C4-2B (cell line): ENCODE measurements at regions not wholly inside any gene's neighbourhood (a gene's known extent, or its start where the extent isn't known, plus 50 kb on each side); places are given as distances from the start of the nearest gene placed in this dataset.

Source experiments
- ZFX ChIP-seq: fragments of 450-650 bp; IDR thresholded peaks from 2 replicates; pipeline ENCODE4 v1.6.1; 2017
- TF ChIP-seq, protein P1 (sequence below): fragments of 450-650 bp; conservative IDR thresholded peaks from 2 replicates; pipeline ENCODE4 v1.5.1; 2017; ENCODE audit warnings: mild to moderate bottlenecking

DNA sequence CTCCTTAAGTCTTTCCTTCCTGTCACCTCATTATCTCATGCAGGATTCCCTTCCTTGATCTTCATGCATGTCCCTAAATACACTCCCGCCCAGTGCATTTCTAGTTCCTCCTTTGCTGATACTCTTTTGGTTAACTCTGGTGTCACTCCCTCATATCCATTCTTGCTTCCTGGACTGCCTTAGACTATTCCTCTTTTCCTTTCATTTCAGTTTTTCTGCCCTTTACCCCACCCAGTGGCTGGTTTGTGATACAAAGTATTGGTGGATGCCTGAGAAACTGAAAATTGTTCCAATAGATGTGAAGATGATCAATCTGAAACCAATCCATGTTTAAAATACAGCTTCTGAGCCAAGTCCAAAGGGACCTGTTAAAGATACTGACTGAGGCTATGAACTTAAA is 553.8 kb upstream of the CAMK1G start:
- TF ChIP-seq, protein P1, sequence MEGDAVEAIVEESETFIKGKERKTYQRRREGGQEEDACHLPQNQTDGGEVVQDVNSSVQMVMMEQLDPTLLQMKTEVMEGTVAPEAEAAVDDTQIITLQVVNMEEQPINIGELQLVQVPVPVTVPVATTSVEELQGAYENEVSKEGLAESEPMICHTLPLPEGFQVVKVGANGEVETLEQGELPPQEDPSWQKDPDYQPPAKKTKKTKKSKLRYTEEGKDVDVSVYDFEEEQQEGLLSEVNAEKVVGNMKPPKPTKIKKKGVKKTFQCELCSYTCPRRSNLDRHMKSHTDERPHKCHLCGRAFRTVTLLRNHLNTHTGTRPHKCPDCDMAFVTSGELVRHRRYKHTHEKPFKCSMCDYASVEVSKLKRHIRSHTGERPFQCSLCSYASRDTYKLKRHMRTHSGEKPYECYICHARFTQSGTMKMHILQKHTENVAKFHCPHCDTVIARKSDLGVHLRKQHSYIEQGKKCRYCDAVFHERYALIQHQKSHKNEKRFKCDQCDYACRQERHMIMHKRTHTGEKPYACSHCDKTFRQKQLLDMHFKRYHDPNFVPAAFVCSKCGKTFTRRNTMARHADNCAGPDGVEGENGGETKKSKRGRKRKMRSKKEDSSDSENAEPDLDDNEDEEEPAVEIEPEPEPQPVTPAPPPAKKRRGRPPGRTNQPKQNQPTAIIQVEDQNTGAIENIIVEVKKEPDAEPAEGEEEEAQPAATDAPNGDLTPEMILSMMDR, result no peak; the same call in 1 of the 2 replicates
- no peak for TF ChIP-seq ZFX
